Inflammatory macrophage treated with lipopolysaccharide for 4 hours (primary cell): ENCODE measurements at regions not wholly inside any gene's neighbourhood (a gene's known extent, or its start where the extent isn't known, plus 50 kb on each side); places are given as distances from the start of the nearest gene placed in this dataset.
"Not testable (repeated sequence)": the region's sequence is repeated elsewhere in the genome, so short reads cannot be mapped to it uniquely, and the experiment has no call there.

ENCODE experiments used
- DNase-seq: peaks from one replicate; pipeline ENCODE4 v3.0.0-alpha.2; 2020

GRCh38 chr5:2569176-2569575 is 182.3 kb downstream of the IRX2 start:
- DNase-seq: no peak

- no peak for DNase-seq
Measured at GRCh38 chr5:2566284-2566683, 185.2 kb downstream of the IRX2 start.

GRCh38 chr5:2565147-2565546 is 186.3 kb downstream of the IRX2 start:
- no peak for DNase-seq

GRCh38 chr5:2563046-2563445 is 188.4 kb downstream of the IRX2 start:
- no peak for DNase-seq

GRCh38 chr5:2562036-2562435 is 189.4 kb downstream of the IRX2 start:
- no peak for DNase-seq

GRCh38 chr5:2560435-2560834 is 191.0 kb downstream of the IRX2 start:
- no peak for DNase-seq

GRCh38 chr5:2557435-2557834 is 194.0 kb downstream of the IRX2 start:
- DNase-seq: no peak

GRCh38 chr5:2556375-2556966 is 195.0 kb downstream of the IRX2 start:
- no peak for DNase-seq

- DNase-seq: no peak
Measured at GRCh38 chr5:2553611-2554010, 197.9 kb downstream of the IRX2 start.

- DNase-seq: no peak
Measured at GRCh38 chr5:2550509-2550908, 201.0 kb downstream of the IRX2 start.

GRCh38 chr5:2549900-2550299 is 201.6 kb downstream of the IRX2 start:
- DNase-seq: no peak

GRCh38 chr5:2549354-2549753 is 202.1 kb downstream of the IRX2 start:
- no peak for DNase-seq

GRCh38 chr5:2546938-2547337 is 204.5 kb downstream of the IRX2 start:
- DNase-seq: no peak

GRCh38 chr5:2544003-2544402 is 207.5 kb downstream of the IRX2 start:
- DNase-seq: no peak

GRCh38 chr5:2542821-2543220 is 208.7 kb downstream of the IRX2 start:
- no peak for DNase-seq

- no peak for DNase-seq
Measured at GRCh38 chr5:2542026-2542425, 209.5 kb downstream of the IRX2 start.

- DNase-seq: no peak
Measured at GRCh38 chr5:2538169-2538568, 213.3 kb downstream of the IRX2 start.

- DNase-seq: no peak
Measured at GRCh38 chr5:2537378-2538145, 213.9 kb downstream of the IRX2 start.

- DNase-seq: no peak
Measured at GRCh38 chr5:2536632-2537377, 214.7 kb downstream of the IRX2 start.

- DNase-seq: no peak
Measured at GRCh38 chr5:2534970-2535369, 216.5 kb downstream of the IRX2 start.

- no peak for DNase-seq
Measured at GRCh38 chr5:2534251-2534650, 217.2 kb downstream of the IRX2 start.

- DNase-seq: not testable (repeated sequence)
Measured at GRCh38 chr5:2533848-2534247, 217.6 kb downstream of the IRX2 start.

- DNase-seq: no peak
Measured at GRCh38 chr5:2532809-2533208, 218.7 kb downstream of the IRX2 start.

GRCh38 chr5:2531318-2531717 is 220.2 kb downstream of the IRX2 start:
- no peak for DNase-seq
